SK-N-SH (cell line): ENCODE measurements at regions not wholly inside any gene's neighbourhood (a gene's known extent, or its start where the extent isn't known, plus 50 kb on each side); places are given as distances from the start of the nearest gene placed in this dataset.
A peak's percentile ranks its signal among the peaks of the same experiment; 100 is the strongest.

Experiments used
- CTCF ChIA-PET: fragments of 300-600, 350-600 bp; formaldehyde crosslinking; extraction: SDS; loops from one replicate; lab custom pipeline; 2021; lab: Yijun Ruan, JAX
- POLR2A ChIA-PET: fragments of 350-600 bp; sonication (Branson Sonifier 250); formaldehyde crosslinking; extraction: SDS; loops from one replicate; lab custom pipeline; 2020; ENCODE audit warnings: antibody characterized with exemption, inconsistent platforms; lab: Yijun Ruan, JAX
- DNase-seq: peaks from one replicate; pipeline ENCODE4 v3.0.0; 2012
- H2AFZ ChIP-seq: fragments of 200-600 bp; sonication (generic); 2 replicates; pipeline ENCODE4 v1.8.1; 2016; ENCODE audit warnings: antibody characterized with exemption, mild to moderate bottlenecking, low read depth
- H3F3A ChIP-seq: fragments of 200-600 bp; sonication (generic); replicated peaks from 2 replicates; pipeline ENCODE3; 2016; ENCODE audit warnings: antibody characterized with exemption, mild to moderate bottlenecking; ENCODE audit not compliant: insufficient read depth
- H3K27ac ChIP-seq, 2 experiments: fragments of 200-500 bp in 1 of 2; fragments of 200-600 bp in 1 of 2; sonication (Bioruptor generic) in 1 of 2; sonication (generic), shearing (Covaris generic) in 1 of 2; 2 replicates each; pipeline versions ENCODE4 v1.5.1 to v1.6.1; 2014 to 2016; ENCODE audit warnings: low read depth in 2 of 2, inconsistent platforms in 1 of 2, low read length in 1 of 2, mild to moderate bottlenecking in 1 of 2, mixed read lengths in 1 of 2
- H3K27me3 ChIP-seq: fragments of 200-600 bp; sonication (generic), shearing (Covaris generic); 2 replicates; pipeline ENCODE4 v1.6.1; 2016; ENCODE audit warnings: mixed run types; ENCODE audit not compliant: insufficient read depth
- H3K36me3 ChIP-seq, 2 experiments: fragments of 200-500 bp in 1 of 2; fragments of 200-600 bp in 1 of 2; sonication (Bioruptor generic) in 1 of 2; sonication (generic) in 1 of 2; replicated peaks in 1 of 2; 2 replicates each; pipeline versions ENCODE3 to v1.5.1; 2014 to 2016; ENCODE audit warnings: low read length in 1 of 2, mild to moderate bottlenecking in 1 of 2; ENCODE audit not compliant: insufficient read depth in 2 of 2, control insufficient read depth in 1 of 2
- H3K4me1 ChIP-seq, 2 experiments: fragments of 200-500 bp in 1 of 2; fragments of 200-600 bp in 1 of 2; sonication (Bioruptor generic) in 1 of 2; sonication (generic), shearing (Covaris generic) in 1 of 2; 2 replicates each; pipeline versions ENCODE4 v1.5.1 to v1.6.1; 2014 to 2016; ENCODE audit warnings: low read depth in 1 of 2, low read length in 1 of 2, mixed run types in 1 of 2; ENCODE audit not compliant: insufficient read depth in 2 of 2, control insufficient read depth in 1 of 2
- H3K4me2 ChIP-seq: fragments of 200-600 bp; sonication (generic), shearing (Covaris generic); 2 replicates; pipeline ENCODE4 v1.6.1; 2017; ENCODE audit warnings: mixed run types
- H3K4me3 ChIP-seq, 2 experiments: fragments of 200-500 bp in 1 of 2; fragments of 200-600 bp in 1 of 2; sonication (Bioruptor generic) in 1 of 2; sonication (generic), shearing (Covaris generic) in 1 of 2; 2 replicates each; pipeline versions ENCODE4 v1.5.1 to v1.8.1; 2014 to 2016; ENCODE audit warnings: low read depth in 2 of 2, inconsistent platforms in 1 of 2, low read length in 1 of 2, mild to moderate bottlenecking in 1 of 2, mixed read lengths in 1 of 2, moderate library complexity in 1 of 2
- H3K79me2 ChIP-seq: fragments of 200-600 bp; sonication (generic); 2 replicates; pipeline ENCODE4 v1.8.1; 2017; ENCODE audit warnings: mild to moderate bottlenecking; ENCODE audit not compliant: insufficient read depth
- H3K9ac ChIP-seq: fragments of 200-600 bp; sonication (generic); 2 replicates; pipeline ENCODE4 v1.6.1; 2017; ENCODE audit warnings: mixed run types
- H3K9me2 ChIP-seq: fragments of 200-600 bp; sonication (generic); 2 replicates; pipeline ENCODE4 v1.6.1; 2017; ENCODE audit warnings: mixed run types
- H3K9me3 ChIP-seq: fragments of 200-600 bp; sonication (generic); 2 replicates; pipeline ENCODE4 v1.6.1; 2017; ENCODE audit warnings: mixed run types, mild to moderate bottlenecking, moderate library complexity
- H4K20me1 ChIP-seq: fragments of 200-600 bp; sonication (generic); 2 replicates; pipeline ENCODE4 v1.6.1; 2017; ENCODE audit warnings: mild to moderate bottlenecking, mixed run types; ENCODE audit not compliant: insufficient read depth
- CHD2 ChIP-seq: fragments of 150-350 bp; IDR thresholded peaks from 2 replicates; pipeline ENCODE4 v1.6.1; 2018; ENCODE audit warnings: low read length; ENCODE audit not compliant: partially characterized antibody
- CTCF ChIP-seq: fragments of 200-600 bp; sonication (generic); IDR thresholded peaks from 2 replicates; pipeline ENCODE4 v1.6.1; 2017; ENCODE audit warnings: antibody characterized with exemption, mild to moderate bottlenecking, moderate library complexity
- EZH2phosphoT487 ChIP-seq: fragments of 200-600 bp; sonication (generic); IDR thresholded peaks from 2 replicates; pipeline ENCODE4 v1.6.1; 2017; ENCODE audit warnings: low read depth, mixed run types, mild to moderate bottlenecking, antibody characterized with exemption, moderate library complexity, borderline replicate concordance
- FOSL2 ChIP-seq: IDR thresholded peaks from 2 replicates; pipeline ENCODE4 v1.4.0; 2012; ENCODE audit warnings: low read depth, mild to moderate bottlenecking, moderate library complexity, borderline replicate concordance
- FOXJ3 ChIP-seq: sonication (generic); formaldehyde crosslinking; IDR thresholded peaks from 2 replicates; pipeline ENCODE4 v1.5.1; 2020; ENCODE audit warnings: mild to moderate bottlenecking, missing genetic modification reagents
- FOXM1 ChIP-seq: IDR thresholded peaks from 2 replicates; pipeline ENCODE4 v1.4.0; 2012; ENCODE audit warnings: low read depth, mild to moderate bottlenecking
- GABPA ChIP-seq: IDR thresholded peaks from 2 replicates; pipeline ENCODE4 v1.4.0; 2012; ENCODE audit warnings: low read depth, mild to moderate bottlenecking
- GATA2 ChIP-seq: sonication (generic); formaldehyde crosslinking; IDR thresholded peaks from 2 replicates; pipeline ENCODE4 v1.5.0; 2020; ENCODE audit warnings: mild to moderate bottlenecking, missing genetic modification reagents
- JUND ChIP-seq: IDR thresholded peaks from 2 replicates; pipeline ENCODE4 v1.4.0; 2012
- MEF2A ChIP-seq: IDR thresholded peaks from 2 replicates; pipeline ENCODE4 v1.4.0; 2012; ENCODE audit warnings: low read depth, borderline replicate concordance
- MXI1 ChIP-seq: IDR thresholded peaks from 2 replicates; pipeline ENCODE4 v1.6.1; 2012; ENCODE audit warnings: mild to moderate bottlenecking, low read depth, low read length, improper control_type of control experiment
- NFIC ChIP-seq: IDR thresholded peaks from 2 replicates; pipeline ENCODE4 v1.4.0; 2012; ENCODE audit warnings: borderline replicate concordance
- NRF1 ChIP-seq: IDR thresholded peaks from 2 replicates; pipeline ENCODE4 v1.6.1; 2012; ENCODE audit warnings: low read depth, mild to moderate bottlenecking, low read length
- PBX3 ChIP-seq: IDR thresholded peaks from 2 replicates; pipeline ENCODE4; 2012
- RXRA ChIP-seq: IDR thresholded peaks from 2 replicates; pipeline ENCODE4 v1.4.0; 2012; ENCODE audit warnings: low read depth, mild to moderate bottlenecking, borderline replicate concordance
- SMC3 ChIP-seq: IDR thresholded peaks from 2 replicates; pipeline ENCODE4 v1.6.1; 2012; ENCODE audit warnings: low read depth, low read length, improper control_type of control experiment
- TAF1 ChIP-seq: IDR thresholded peaks from 2 replicates; pipeline ENCODE4 v1.6.1; 2012; ENCODE audit warnings: low read depth, mild to moderate bottlenecking, low read length, moderate library complexity, borderline replicate concordance
- YY1 ChIP-seq: IDR thresholded peaks from 2 replicates; pipeline ENCODE4 v1.4.0; 2012; ENCODE audit warnings: low read depth, mild to moderate bottlenecking
- WGBS: methylation state at CpG from one replicate; pipeline ENCODE4 v1.1.6; 2017; ENCODE audit warnings: low lambda C conversion rate; 5-methylcytosine and 5-hydroxymethylcytosine counted together
- TF ChIP-seq, protein P1 (sequence below): IDR thresholded peaks from 2 replicates; pipeline ENCODE4 v1.4.0; 2012; ENCODE audit warnings: low read depth, borderline replicate concordance
- TF ChIP-seq, protein P2 (sequence below): IDR thresholded peaks from 2 replicates; pipeline ENCODE4 v1.6.1; 2012; ENCODE audit warnings: mild to moderate bottlenecking, low read depth, low read length, moderate library complexity

GRCh38 chr10:109328001-109328400 lies 595.3 kb downstream of the XPNPEP1 start:
- Histone ChIP-seq H3K4me1 (no peaks in the 10 kb centered on the region), H3K79me2 (no peaks in the 10 kb centered on the region), H3F3A (no peaks in the 10 kb centered on the region), H3K9me2 (no peaks in the 10 kb centered on the region), H3K9ac (no peak overlapping the region), H3K4me3 (no peak overlapping the region), H3K27ac (no peak overlapping the region), H4K20me1 (no peaks in the 10 kb centered on the region), H3K27me3 (no peaks in the 10 kb centered on the region), H3K36me3 (no peaks in the 10 kb centered on the region), H3K4me2 (no peak overlapping the region), H3K9me3 (no peaks in the 10 kb centered on the region), H2AFZ (no peak overlapping the region)
- DNase-seq = no peak
- CTCF ChIA-PET = no interaction called here
- TF ChIP-seq MXI1 (no peak), SMC3 (no peak), GATA2 (CRISPR knock-in tag) (no peak), EZH2phosphoT487 (no peak), CTCF (peak; percentile 16; the same call in 1 of the 2 replicates), CHD2 (no peak)
- 22% methylated on average over 3 of the region's 3 CpGs for WGBS
- POLR2A ChIA-PET = no interaction called here

GRCh38 chr10:109327266-109327665 lies 596.0 kb downstream of the XPNPEP1 start:
- no peak overlapping the region for H3K9ac ChIP-seq
- no peak for DNase-seq
- no peaks in the 10 kb centered on the region for H3K79me2 ChIP-seq
- TF ChIP-seq GATA2 (CRISPR knock-in tag) (no peak), EZH2phosphoT487 (no peak), MEF2A (no peak), GABPA (no peak), SMC3 (no peak), FOXM1 (no peak), FOSL2 (no peak), NRF1 (no peak), CHD2 (no peak), PBX3 (no peak), FOXJ3 (CRISPR knock-in tag) (no peak), NFIC (no peak), RXRA (no peak), TAF1 (no peak), YY1 (no peak), JUND (no peak)
- TF ChIP-seq, protein P1, sequence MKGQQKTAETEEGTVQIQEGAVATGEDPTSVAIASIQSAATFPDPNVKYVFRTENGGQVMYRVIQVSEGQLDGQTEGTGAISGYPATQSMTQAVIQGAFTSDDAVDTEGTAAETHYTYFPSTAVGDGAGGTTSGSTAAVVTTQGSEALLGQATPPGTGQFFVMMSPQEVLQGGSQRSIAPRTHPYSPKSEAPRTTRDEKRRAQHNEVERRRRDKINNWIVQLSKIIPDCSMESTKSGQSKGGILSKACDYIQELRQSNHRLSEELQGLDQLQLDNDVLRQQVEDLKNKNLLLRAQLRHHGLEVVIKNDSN = no peak
- TF ChIP-seq, protein P2, sequence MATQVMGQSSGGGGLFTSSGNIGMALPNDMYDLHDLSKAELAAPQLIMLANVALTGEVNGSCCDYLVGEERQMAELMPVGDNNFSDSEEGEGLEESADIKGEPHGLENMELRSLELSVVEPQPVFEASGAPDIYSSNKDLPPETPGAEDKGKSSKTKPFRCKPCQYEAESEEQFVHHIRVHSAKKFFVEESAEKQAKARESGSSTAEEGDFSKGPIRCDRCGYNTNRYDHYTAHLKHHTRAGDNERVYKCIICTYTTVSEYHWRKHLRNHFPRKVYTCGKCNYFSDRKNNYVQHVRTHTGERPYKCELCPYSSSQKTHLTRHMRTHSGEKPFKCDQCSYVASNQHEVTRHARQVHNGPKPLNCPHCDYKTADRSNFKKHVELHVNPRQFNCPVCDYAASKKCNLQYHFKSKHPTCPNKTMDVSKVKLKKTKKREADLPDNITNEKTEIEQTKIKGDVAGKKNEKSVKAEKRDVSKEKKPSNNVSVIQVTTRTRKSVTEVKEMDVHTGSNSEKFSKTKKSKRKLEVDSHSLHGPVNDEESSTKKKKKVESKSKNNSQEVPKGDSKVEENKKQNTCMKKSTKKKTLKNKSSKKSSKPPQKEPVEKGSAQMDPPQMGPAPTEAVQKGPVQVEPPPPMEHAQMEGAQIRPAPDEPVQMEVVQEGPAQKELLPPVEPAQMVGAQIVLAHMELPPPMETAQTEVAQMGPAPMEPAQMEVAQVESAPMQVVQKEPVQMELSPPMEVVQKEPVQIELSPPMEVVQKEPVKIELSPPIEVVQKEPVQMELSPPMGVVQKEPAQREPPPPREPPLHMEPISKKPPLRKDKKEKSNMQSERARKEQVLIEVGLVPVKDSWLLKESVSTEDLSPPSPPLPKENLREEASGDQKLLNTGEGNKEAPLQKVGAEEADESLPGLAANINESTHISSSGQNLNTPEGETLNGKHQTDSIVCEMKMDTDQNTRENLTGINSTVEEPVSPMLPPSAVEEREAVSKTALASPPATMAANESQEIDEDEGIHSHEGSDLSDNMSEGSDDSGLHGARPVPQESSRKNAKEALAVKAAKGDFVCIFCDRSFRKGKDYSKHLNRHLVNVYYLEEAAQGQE = no peak
- no peaks in the 10 kb centered on the region for H3K36me3 ChIP-seq
- H3K9me3 ChIP-seq = no peaks in the 10 kb centered on the region
- H3K4me2 ChIP-seq = no peak overlapping the region
- H3F3A ChIP-seq = no peaks in the 10 kb centered on the region
- WGBS = 39% methylated on average over 2 of the region's 2 CpGs
- H3K27ac ChIP-seq = no peak overlapping the region
- no peaks in the 10 kb centered on the region for H4K20me1 ChIP-seq
- ChIA-PET CTCF (interaction anchor here (0.8 to 1.5 kb wide), 2 partner anchors 17 to 481 kb away, joined by 3 read pairs; no protein-coding TSS in a partner anchor), POLR2A (no interaction called here)
- no peaks in the 10 kb centered on the region for H3K27me3 ChIP-seq
- no peaks in the 10 kb centered on the region for H3K4me1 ChIP-seq
- no peaks in the 10 kb centered on the region for H3K9me2 ChIP-seq
- H3K4me3 ChIP-seq = no peak overlapping the region
- no peak overlapping the region for H2AFZ ChIP-seq
